Fibroblast of lung (primary cell): ENCODE measurements at regions not wholly inside any gene's neighbourhood (a gene's known extent, or its start where the extent isn't known, plus 50 kb on each side); places are given as distances from the start of the nearest gene placed in this dataset.

Source experiments
- DNase-seq, 2 donors: peaks; one replicate each; pipeline versions ENCODE4 v3.0.0 to v3.0.0-alpha.2; 2010; ENCODE audit warnings: low read depth in 2 of 2
- H2AFZ ChIP-seq: 2 replicates; pipeline ENCODE4 v1.5.1; 2012; ENCODE audit warnings: low read length, control low read depth, inconsistent platforms
- H3K27ac ChIP-seq: 2 replicates; pipeline ENCODE4 v1.5.1; 2011; ENCODE audit warnings: low read length, control low read depth; ENCODE audit not compliant: insufficient read depth
- H3K27me3 ChIP-seq: 2 replicates; pipeline ENCODE4 v1.5.1; 2011; ENCODE audit warnings: mild to moderate bottlenecking, low read length; ENCODE audit not compliant: control insufficient read depth, insufficient read depth
- H3K36me3 ChIP-seq: 2 replicates; pipeline ENCODE4 v1.5.1; 2011; ENCODE audit warnings: low read length; ENCODE audit not compliant: control insufficient read depth, insufficient read depth
- H3K4me1 ChIP-seq: 2 replicates; pipeline ENCODE4 v1.5.1; 2011; ENCODE audit warnings: low read length; ENCODE audit not compliant: control insufficient read depth, insufficient read depth; ENCODE audit errors: extremely low read depth
- H3K4me2 ChIP-seq: 2 replicates; pipeline ENCODE4 v1.5.1; 2011; ENCODE audit warnings: low read length, control low read depth; ENCODE audit not compliant: insufficient read depth; ENCODE audit errors: extremely low read depth
- H3K4me3 ChIP-seq, 4 experiments: fragments of 200-600 bp in 1 of 4; sonication (generic) in 1 of 4; replicated peaks in 1 of 4; 2 replicates each; pipeline ENCODE4 v1.5.1; 2011 to 2016; ENCODE audit warnings: low read length in 4 of 4, low read depth in 3 of 4, mild to moderate bottlenecking in 3 of 4, control low read depth in 2 of 4, inconsistent platforms in 1 of 4, mixed read lengths in 1 of 4; ENCODE audit not compliant: insufficient read depth in 1 of 4; ENCODE audit errors: control extremely low read depth in 1 of 4
- H3K79me2 ChIP-seq: 2 replicates; pipeline ENCODE4 v1.5.1; 2012; ENCODE audit warnings: mild to moderate bottlenecking, low read length, inconsistent platforms; ENCODE audit not compliant: control insufficient read depth, insufficient read depth
- H3K9ac ChIP-seq: 2 replicates; pipeline ENCODE4 v1.5.1; 2011; ENCODE audit warnings: mild to moderate bottlenecking, low read length, control low read depth; ENCODE audit not compliant: insufficient read depth
- H3K9me3 ChIP-seq: 2 replicates; pipeline ENCODE4 v1.5.1; 2012; ENCODE audit warnings: low read depth, low read length; ENCODE audit not compliant: control insufficient read depth, insufficient read depth
- H4K20me1 ChIP-seq: 2 replicates; pipeline ENCODE4 v1.5.1; 2011; ENCODE audit warnings: low read length; ENCODE audit not compliant: control insufficient read depth, insufficient read depth; ENCODE audit errors: extremely low read depth
- CTCF ChIP-seq, 2 donors: IDR thresholded peaks in 1 of 2; conservative IDR thresholded peaks in 1 of 2; 1 replicate in 1 of 2; 2 replicates in 1 of 2; pipeline ENCODE4 v1.5.1; 2011 to 2012; ENCODE audit warnings: low read length in 2 of 2, control low read depth in 1 of 2, inconsistent platforms in 1 of 2, low read depth in 1 of 2, mild to moderate bottlenecking in 1 of 2
- EZH2 ChIP-seq: IDR thresholded peaks from 2 replicates; pipeline ENCODE4 v1.5.1; 2012; ENCODE audit warnings: low read length, control low read depth, mild to moderate bottlenecking; ENCODE audit errors: missing control alignments

- Histone ChIP-seq H3K79me2 (no peaks in the 10 kb centered on the region), H3K27me3 (peaks cover 3% of the 10 kb centered on the region), H2AFZ (no peak overlapping the region), H3K4me2 (no peak overlapping the region), H4K20me1 (no peaks in the 10 kb centered on the region), H3K4me1 (peaks cover 3% of the 10 kb centered on the region), H3K9ac (no peak overlapping the region), H3K27ac (no peak overlapping the region), H3K36me3 (no peaks in the 10 kb centered on the region), H3K4me3 (no peak overlapping the region), H3K9me3 (no peaks in the 10 kb centered on the region)
- DNase-seq = no peak
- TF ChIP-seq EZH2 (no peak), CTCF (conservative IDR thresholded peaks at IDR 0.05 in 1 of 2, IDR thresholded peaks at IDR 0.05 in 1 of 2; ENCODE audit: low read depth in 1 of 2, low read length in 2 of 2) (no peak)
These were observed 83.1 kb downstream of the RCN1 start for GRCh38 chr11:32173977-32174376.

GRCh38 chr11:32176223-32176934, 85.5 kb downstream of the RCN1 start:
- H3K4me3 ChIP-seq = no peak overlapping the region
- H3K36me3 ChIP-seq = no peaks in the 10 kb centered on the region
- no peak overlapping the region for H3K9ac ChIP-seq
- H4K20me1 ChIP-seq = no peaks in the 10 kb centered on the region
- no peak overlapping the region for H2AFZ ChIP-seq
- H3K27ac ChIP-seq = no peak overlapping the region
- H3K9me3 ChIP-seq = no peaks in the 10 kb centered on the region
- TF ChIP-seq EZH2 (no peak), CTCF (conservative IDR thresholded peaks at IDR 0.05 in 1 of 2, IDR thresholded peaks at IDR 0.05 in 1 of 2; ENCODE audit: low read depth in 1 of 2, low read length in 2 of 2) (peak; percentile 89 to 93)
- peak; percentile 63 to 82 for DNase-seq
- H3K79me2 ChIP-seq = no peaks in the 10 kb centered on the region
- no peak overlapping the region for H3K4me2 ChIP-seq
- peaks cover 6% of the 10 kb centered on the region for H3K27me3 ChIP-seq
- H3K4me1 ChIP-seq = peaks cover 3% of the 10 kb centered on the region

DNA sequence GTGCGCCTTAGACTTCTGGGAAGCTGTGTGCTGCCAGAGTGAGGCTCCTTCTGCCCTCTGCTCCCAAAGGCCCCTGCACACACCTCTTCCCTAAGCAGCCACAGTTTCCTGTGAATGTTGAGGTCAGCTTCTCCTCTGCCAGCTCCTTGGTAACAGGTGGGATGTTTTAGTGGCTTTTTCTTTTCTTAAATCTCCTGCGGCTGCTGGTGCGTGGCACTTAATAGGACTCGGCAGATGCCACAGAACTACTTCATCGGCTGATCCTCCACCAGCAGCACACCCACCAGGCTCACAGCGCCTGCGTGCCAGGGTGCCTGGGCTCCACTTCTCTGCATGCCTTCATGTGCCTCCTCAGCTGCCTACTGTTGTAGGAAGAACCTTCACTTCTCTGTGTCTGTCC, 87.8 kb downstream of the RCN1 start:
- TF ChIP-seq EZH2 (no peak), CTCF (conservative IDR thresholded peaks at IDR 0.05 in 1 of 2, IDR thresholded peaks at IDR 0.05 in 1 of 2; ENCODE audit: low read depth in 1 of 2, low read length in 2 of 2) (no peak)
- Histone ChIP-seq H3K4me3 (no peak overlapping the region), H3K4me2 (no peak overlapping the region), H4K20me1 (no peaks in the 10 kb centered on the region), H3K79me2 (no peaks in the 10 kb centered on the region), H3K9me3 (no peaks in the 10 kb centered on the region), H2AFZ (no peak overlapping the region), H3K9ac (no peak overlapping the region), H3K36me3 (no peaks in the 10 kb centered on the region), H3K4me1 (no peaks in the 10 kb centered on the region), H3K27me3 (peaks cover 6% of the 10 kb centered on the region), H3K27ac (no peak overlapping the region)
- no peak for DNase-seq
